GM18505 (cell line): ENCODE measurements at regions not wholly inside any gene's neighbourhood (a gene's known extent, or its start where the extent isn't known, plus 50 kb on each side); places are given as distances from the start of the nearest gene placed in this dataset.

Experiments
- ATAC-seq: cut with Tn5 transposase; IDR thresholded peaks from one replicate; pipeline ENCODE4 v1.9.1; 2021; ENCODE audit not compliant: unreplicated experiment
- POLR2A ChIP-seq: IDR thresholded peaks from 4 replicates; pipeline ENCODE4 v1.6.1; 2011; ENCODE audit warnings: borderline replicate concordance; ENCODE audit not compliant: insufficient read depth, insufficient read length; ENCODE audit errors: extremely low read depth

GRCh38 chr2:15738225-15738546 is 146.5 kb downstream of the DDX1 start:
- no peak for TF ChIP-seq POLR2A
- ATAC-seq = no peak

- ATAC-seq = no peak
- no peak for TF ChIP-seq POLR2A
Observed at GRCh38 chr2:15738943-15739342, 147.3 kb downstream of the DDX1 start.

GRCh38 chr2:15744820-15745219 is 153.2 kb downstream of the DDX1 start:
- no peak for TF ChIP-seq POLR2A
- ATAC-seq = no peak

- no peak for TF ChIP-seq POLR2A
- ATAC-seq = no peak
Observed at GRCh38 chr2:15745350-15745749, 153.7 kb downstream of the DDX1 start.

- no peak for ATAC-seq
- TF ChIP-seq POLR2A = no peak
Observed at GRCh38 chr2:15745907-15746702, 154.4 kb downstream of the DDX1 start.

GRCh38 chr2:15746703-15747550 is 155.3 kb downstream of the DDX1 start:
- TF ChIP-seq POLR2A = no peak
- ATAC-seq = no peak

- no peak for TF ChIP-seq POLR2A
- ATAC-seq = no peak
Observed at GRCh38 chr2:15747603-15748471, 156.2 kb downstream of the DDX1 start.

GRCh38 chr2:15748736-15749323 is 157.2 kb downstream of the DDX1 start:
- no peak for TF ChIP-seq POLR2A
- ATAC-seq = no peak

GRCh38 chr2:15749460-15750432 is 158.1 kb downstream of the DDX1 start:
- ATAC-seq = no peak
- TF ChIP-seq POLR2A = no peak

- no peak for TF ChIP-seq POLR2A
Observed at GRCh38 chr2:15750433-15750814, 158.8 kb downstream of the DDX1 start.

GRCh38 chr2:15750822-15751329 is 159.2 kb downstream of the DDX1 start:
- no peak for ATAC-seq
- no peak for TF ChIP-seq POLR2A

More at GRCh38 chr2:15750433-15750814, 158.8 kb downstream of the DDX1 start:
- no peak for ATAC-seq

- no peak for ATAC-seq
- no peak for TF ChIP-seq POLR2A
Observed at GRCh38 chr2:15751477-15751876, 159.8 kb downstream of the DDX1 start.
